HG03095 (cell line): ENCODE measurements at regions not wholly inside any gene's neighbourhood (a gene's known extent, or its start where the extent isn't known, plus 50 kb on each side); places are given as distances from the start of the nearest gene placed in this dataset.
"Not testable (repeated sequence)": the region's sequence is repeated elsewhere in the genome, so short reads cannot be mapped to it uniquely, and the experiment has no call there.

ENCODE experiments used
- ATAC-seq: cut with Tn5 transposase; IDR thresholded peaks from one replicate; pipeline ENCODE4 v1.9.1; 2021; ENCODE audit warnings: moderate library complexity; ENCODE audit not compliant: unreplicated experiment

GRCh38 chr2:224155371-224155770 lies 116.3 kb upstream of the SERPINE2 start:
- no peak for ATAC-seq

- no peak for ATAC-seq
Measured at GRCh38 chr2:224151680-224152310, 112.7 kb upstream of the SERPINE2 start.

- ATAC-seq, result no peak
Measured at GRCh38 chr2:224151161-224151560, 112.1 kb upstream of the SERPINE2 start.

- not testable (repeated sequence) for ATAC-seq
Measured at GRCh38 chr2:224148058-224148457, 109.0 kb upstream of the SERPINE2 start.

- ATAC-seq, result no peak
Measured at GRCh38 chr2:224147174-224147573, 108.1 kb upstream of the SERPINE2 start.

GRCh38 chr2:224146356-224147160 lies 107.5 kb upstream of the SERPINE2 start:
- no peak for ATAC-seq

- no peak for ATAC-seq
Measured at GRCh38 chr2:224145751-224146355, 106.8 kb upstream of the SERPINE2 start.

- ATAC-seq, result no peak
Measured at GRCh38 chr2:224143526-224143925, 104.4 kb upstream of the SERPINE2 start.

- ATAC-seq, result no peak
Measured at GRCh38 chr2:224142397-224143312, 103.6 kb upstream of the SERPINE2 start.

GRCh38 chr2:224141304-224141703 lies 102.2 kb upstream of the SERPINE2 start:
- no peak for ATAC-seq

- ATAC-seq, result no peak
Measured at GRCh38 chr2:224137208-224137607, 98.1 kb upstream of the SERPINE2 start.

GRCh38 chr2:224136396-224136795 lies 97.3 kb upstream of the SERPINE2 start:
- no peak for ATAC-seq

- no peak for ATAC-seq
Measured at GRCh38 chr2:224135881-224136280, 96.8 kb upstream of the SERPINE2 start.

GRCh38 chr2:224134003-224134734 lies 95.1 kb upstream of the SERPINE2 start:
- no peak for ATAC-seq

- no peak for ATAC-seq
Measured at GRCh38 chr2:224133387-224133786, 94.3 kb upstream of the SERPINE2 start.

- ATAC-seq, result no peak
Measured at GRCh38 chr2:224127871-224128501, 88.9 kb upstream of the SERPINE2 start.

GRCh38 chr2:224126440-224126839 lies 87.4 kb upstream of the SERPINE2 start:
- ATAC-seq, result no peak

GRCh38 chr2:224126003-224126402 lies 86.9 kb upstream of the SERPINE2 start:
- no peak for ATAC-seq

- ATAC-seq, result no peak
Measured at GRCh38 chr2:224122542-224122941, 83.5 kb upstream of the SERPINE2 start.
